Activated CD4-positive, alpha-beta T cell treated with anti-CD3 and anti-CD28 coated beads, Interleukin-2, Interleukin-4, amounts not matched to agents 100 ng/mL and 50 ng/mL, durations not matched to agents 16 hours and 8 hours (primary cell): ENCODE measurements at regions not wholly inside any gene's neighbourhood (a gene's known extent, or its start where the extent isn't known, plus 50 kb on each side); places are given as distances from the start of the nearest gene placed in this dataset.
"Not testable (repeated sequence)": the region's sequence is repeated elsewhere in the genome, so short reads cannot be mapped to it uniquely, and the experiment has no call there.

ENCODE experiments used
- DNase-seq: peaks from one replicate; pipeline ENCODE4 v3.0.0-alpha.2; 2020; ENCODE audit warnings: low spot score

- DNase-seq, result no peak
Observed at GRCh38 chr14:81751198-81751597, 217.5 kb upstream of the SEL1L start.

DNA sequence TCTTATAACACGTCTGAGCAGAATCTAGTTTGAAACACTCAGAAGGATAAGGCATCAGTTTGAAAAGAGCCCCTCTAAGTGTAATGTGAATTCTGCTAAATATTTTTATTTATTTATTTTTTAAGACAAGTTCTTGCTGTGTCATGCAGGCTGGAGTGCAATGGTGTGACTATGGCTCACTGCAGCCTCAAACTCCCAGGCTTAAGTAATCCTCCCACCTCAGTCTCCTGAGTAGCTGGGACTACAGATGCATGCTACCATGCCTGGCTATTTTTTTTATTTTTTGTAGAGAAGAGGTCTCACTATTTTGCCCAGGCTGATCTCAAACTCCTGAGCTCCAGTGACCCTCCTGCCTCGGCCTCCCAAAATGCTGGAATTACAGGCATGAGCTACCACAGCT lies 225.9 kb upstream of the SEL1L start:
- no peak for DNase-seq

DNA sequence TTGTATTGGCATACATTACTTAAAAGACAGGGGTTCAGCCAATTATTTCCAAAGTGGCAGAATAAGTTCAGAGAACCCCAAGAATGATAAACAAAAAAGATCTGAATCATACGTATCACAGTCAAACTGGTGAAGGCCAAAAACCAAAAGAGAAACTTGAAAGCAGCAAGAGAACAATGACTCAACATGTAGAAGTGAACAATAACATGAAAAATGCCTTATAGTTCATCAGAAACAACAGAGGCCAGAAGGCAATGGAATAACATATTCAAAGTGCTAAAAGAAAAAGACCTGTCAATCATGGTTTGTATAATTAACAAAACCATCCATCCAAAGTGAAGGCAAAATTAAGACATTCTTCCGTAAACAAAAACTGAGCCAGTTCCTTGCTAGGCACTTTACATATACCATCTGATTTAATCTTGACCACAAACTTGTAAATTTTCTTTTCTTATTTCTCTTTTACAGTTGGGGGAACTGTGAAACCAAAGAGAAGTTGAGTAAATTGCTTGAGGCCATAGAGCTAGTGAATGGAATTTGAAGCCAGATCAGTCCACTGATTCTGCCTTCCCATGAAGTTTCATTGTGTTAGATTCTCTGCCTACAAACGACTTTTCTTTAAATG lies 232.1 kb upstream of the SEL1L start:
- peak; percentile 1 for DNase-seq

GRCh38 chr14:81766321-81766915 lies 232.8 kb upstream of the SEL1L start:
- DNase-seq, result no peak

DNA sequence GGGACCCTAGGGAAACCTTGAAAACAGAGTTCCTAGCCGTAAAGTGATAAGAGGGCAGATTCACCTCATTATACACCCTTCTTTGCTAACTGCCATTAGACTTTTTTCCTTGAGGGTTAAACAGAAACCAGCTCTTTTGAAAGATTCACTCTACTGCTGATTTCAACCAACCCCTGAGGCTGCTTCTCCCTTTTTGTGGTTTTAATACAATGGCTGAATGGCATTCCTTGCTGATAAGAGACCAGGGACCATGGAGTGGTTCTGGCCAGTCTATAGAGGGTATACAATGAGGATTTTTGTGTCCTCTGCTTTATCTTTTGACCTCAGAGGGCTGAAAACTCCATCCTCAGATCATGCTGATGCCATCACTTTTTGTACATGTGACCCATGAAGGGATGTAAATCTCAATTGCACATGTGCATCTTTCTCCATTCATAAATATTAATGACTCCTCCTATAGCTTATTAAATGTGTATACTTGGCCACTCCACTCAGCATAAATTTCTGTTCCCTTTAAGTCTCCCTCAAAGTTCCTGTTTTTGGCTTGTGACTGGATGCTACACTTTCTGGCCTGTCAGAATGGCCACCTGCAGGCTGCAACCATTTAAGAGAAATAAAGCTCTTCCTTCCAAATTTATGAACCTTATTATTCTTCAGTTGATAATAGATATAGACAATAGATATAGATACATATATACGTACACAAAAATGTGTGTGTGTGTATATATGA lies 233.8 kb upstream of the SEL1L start:
- DNase-seq, result no peak

DNA sequence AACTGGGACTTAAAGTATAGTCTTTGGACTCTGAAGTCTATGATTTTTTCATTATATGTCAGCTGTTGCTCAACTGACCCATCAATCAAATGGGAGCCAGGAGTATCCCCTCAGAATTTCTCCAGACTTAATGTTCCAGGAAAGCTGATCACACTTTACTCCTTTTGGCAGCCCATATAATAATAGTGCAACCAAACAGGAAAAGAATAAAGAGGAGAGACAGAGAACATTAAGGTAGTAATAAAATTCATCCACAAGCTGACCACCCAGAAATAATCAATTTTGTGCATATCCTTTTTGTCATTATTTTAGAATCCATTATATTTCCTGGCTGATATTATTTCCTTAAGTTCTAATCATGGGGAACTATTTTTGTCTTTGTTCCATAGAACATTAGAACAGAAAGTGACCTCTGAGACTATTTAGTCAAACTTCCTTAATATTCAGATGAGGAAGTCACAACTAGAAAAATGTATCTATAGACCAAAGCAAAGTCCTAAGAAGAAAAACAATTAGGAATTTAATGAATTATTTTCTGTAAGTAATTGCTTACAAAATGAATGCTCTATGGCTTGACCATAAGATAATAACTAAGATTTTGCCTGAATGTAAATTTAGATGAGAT lies 238.1 kb upstream of the SEL1L start:
- no peak for DNase-seq

GRCh38 chr14:81772381-81772780 lies 238.7 kb upstream of the SEL1L start:
- no peak for DNase-seq

- DNase-seq, result no peak
Observed at GRCh38 chr14:81776531-81776930, 242.9 kb upstream of the SEL1L start.

GRCh38 chr14:81781798-81782197 lies 248.1 kb upstream of the SEL1L start:
- DNase-seq, result not testable (repeated sequence)

- DNase-seq, result no peak
Observed at GRCh38 chr14:81784084-81784483, 250.4 kb upstream of the SEL1L start.

- DNase-seq, result no peak
Observed at GRCh38 chr14:81797315-81797714, 263.7 kb upstream of the SEL1L start.

DNA sequence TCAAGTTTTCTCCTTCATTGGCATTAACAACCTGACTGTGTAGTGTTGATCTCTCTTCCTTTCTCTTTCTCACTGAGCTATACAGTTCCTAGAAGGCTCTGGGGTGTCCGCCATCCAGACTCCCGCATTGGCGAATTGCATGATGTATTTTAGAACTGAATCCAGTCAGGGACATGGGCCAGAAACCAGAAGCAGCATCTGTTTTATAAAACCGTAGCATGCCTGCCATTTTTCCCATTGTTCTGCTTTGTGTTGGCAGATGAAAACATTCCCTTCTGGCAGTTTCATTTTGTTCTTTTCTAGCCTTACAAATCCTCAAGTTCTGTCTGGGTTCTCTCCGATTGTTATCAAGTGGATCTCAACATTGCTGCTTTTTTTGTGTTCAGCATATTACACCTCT lies 268.3 kb upstream of the SEL1L start:
- no peak for DNase-seq

DNA sequence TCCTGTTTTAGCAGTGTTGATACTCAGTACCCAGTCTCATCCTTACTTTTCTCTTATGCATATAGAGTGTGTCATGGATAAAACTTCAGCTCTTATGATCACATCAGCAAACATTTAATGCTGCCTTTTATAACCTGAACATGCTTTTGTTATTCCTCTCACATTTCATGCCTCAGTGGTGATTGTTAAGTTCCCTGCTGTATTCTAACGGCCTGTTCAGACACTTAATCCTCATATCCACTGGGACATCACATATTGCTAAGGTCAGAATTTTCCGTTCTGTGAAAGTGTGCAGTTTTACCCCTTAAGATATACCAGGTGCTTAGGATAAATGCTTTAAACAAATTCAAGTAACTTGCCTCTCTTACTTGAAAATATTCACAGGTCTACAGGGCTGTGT lies 268.7 kb upstream of the SEL1L start:
- DNase-seq, result no peak

DNA sequence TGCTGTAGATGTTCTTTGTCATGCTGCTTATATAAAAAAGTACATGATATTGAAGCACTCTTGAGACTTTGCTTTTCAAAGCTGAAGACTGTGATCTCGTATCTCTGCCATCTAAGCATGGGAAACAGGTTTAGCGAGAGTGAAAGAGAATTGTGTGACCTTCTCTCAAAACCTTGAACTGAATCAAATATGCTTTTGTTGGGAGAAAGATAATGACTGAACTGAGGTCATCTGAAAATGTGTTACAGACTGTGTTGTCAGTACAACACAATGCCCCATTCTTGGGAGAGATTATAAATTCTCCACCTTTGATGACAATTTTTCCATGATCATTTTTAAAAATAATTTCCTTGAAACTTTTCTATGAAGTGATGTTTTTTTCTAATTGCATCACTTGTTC lies 272.1 kb upstream of the SEL1L start:
- DNase-seq, result no peak

- no peak for DNase-seq
Observed at GRCh38 chr14:81811705-81812269, 278.1 kb upstream of the SEL1L start.

DNA sequence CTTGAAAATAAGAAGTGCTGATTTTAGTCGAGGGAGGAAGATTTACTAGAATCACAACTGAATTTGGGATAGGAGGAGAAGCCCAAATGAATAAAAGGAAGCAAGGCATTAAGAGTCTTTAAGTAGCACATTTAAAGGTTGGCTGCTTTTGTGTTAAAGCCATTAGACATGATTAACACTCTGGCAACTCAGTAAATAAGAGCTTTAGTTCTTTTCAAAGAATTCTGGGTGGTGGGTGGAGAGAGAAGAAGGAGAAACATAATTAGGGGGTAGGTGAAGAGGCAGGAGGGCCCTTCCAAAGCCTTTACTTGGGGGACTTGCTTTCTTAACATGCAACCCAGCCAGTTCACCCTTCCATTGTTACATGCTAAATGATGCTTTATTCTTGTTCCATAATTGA lies 284.6 kb upstream of the SEL1L start:
- no peak for DNase-seq

GRCh38 chr14:81819344-81819743 lies 285.7 kb upstream of the SEL1L start:
- DNase-seq, result no peak

- no peak for DNase-seq
Observed at GRCh38 chr14:81819910-81820309, 286.3 kb upstream of the SEL1L start.

- DNase-seq, result no peak
Observed at GRCh38 chr14:81826081-81826480, 292.4 kb upstream of the SEL1L start.

DNA sequence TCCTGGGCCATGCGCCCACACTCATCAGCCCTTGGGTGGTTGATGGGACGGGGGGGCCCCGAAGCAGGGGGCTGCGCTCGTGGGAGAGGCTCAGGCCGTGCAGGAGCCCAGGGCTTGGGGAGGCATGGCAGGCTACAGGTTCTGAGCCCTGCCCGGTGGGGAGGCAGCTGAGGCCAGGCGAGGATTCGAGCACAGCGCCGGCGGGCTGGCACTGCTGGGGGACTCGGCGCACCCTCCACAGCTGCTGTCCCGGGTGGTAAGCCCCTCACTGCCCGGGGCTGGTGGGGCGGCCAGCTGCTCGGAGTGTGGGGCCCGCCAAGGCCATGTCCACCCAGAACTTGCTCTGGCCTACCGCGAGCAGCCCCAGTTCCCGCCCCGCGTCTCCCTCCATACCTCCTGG lies 295.8 kb upstream of the SEL1L start:
- DNase-seq, result no peak

DNA sequence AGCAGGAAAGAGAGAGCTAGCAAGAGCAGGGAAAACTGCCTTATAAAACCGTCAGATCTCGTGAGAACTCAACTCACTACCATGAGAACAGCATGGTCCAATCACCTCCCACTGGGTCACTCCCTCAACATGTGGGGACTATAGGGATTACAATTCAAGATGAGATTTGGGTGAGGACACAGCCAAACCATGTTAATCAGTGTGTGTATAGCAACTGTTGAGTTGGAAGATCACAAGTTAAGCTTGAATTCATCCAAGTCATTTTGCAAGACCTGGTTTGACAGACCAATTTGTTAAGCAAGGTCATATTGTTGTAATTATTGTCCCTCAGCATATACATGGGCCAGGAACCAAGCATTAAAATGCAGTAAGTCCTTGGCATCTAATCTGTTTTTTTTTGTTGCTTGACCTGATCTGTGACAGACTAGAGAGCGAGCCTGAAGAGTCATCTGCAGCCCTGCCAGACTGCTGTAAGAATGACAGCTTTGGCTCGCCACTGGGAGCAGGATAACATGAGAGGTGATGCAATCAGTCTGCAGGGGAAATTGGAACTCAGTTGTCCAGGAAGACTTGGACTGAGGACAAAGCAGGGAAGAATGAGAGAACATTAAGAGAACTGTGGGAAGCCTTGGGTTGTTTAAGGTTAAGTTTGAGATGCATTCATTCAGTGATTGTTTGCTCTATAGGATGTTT lies 297.6 kb upstream of the SEL1L start:
- DNase-seq, result no peak

- no peak for DNase-seq
Observed at GRCh38 chr14:81834308-81834707, 300.7 kb upstream of the SEL1L start.
